Mammary epithelial cell (primary cell): ENCODE measurements at regions not wholly inside any gene's neighbourhood (a gene's known extent, or its start where the extent isn't known, plus 50 kb on each side); places are given as distances from the start of the nearest gene placed in this dataset.

Experiments
- EZH2 ChIP-seq: IDR thresholded peaks from 2 replicates; pipeline ENCODE4 v1.6.1; 2012; ENCODE audit warnings: low read length, inconsistent platforms, borderline replicate concordance
- TF ChIP-seq, protein P1 (sequence below), 2 donors: IDR thresholded peaks in 1 of 2; conservative IDR thresholded peaks in 1 of 2; 2 replicates each; pipeline ENCODE4 v1.5.1; 2011 to 2012; ENCODE audit warnings: inconsistent platforms in 2 of 2, low read length in 2 of 2, mild to moderate bottlenecking in 2 of 2, control low read depth in 1 of 2, low read depth in 1 of 2; ENCODE audit not compliant: insufficient read depth in 1 of 2; ENCODE audit errors: extremely low read depth in 1 of 2

DNA sequence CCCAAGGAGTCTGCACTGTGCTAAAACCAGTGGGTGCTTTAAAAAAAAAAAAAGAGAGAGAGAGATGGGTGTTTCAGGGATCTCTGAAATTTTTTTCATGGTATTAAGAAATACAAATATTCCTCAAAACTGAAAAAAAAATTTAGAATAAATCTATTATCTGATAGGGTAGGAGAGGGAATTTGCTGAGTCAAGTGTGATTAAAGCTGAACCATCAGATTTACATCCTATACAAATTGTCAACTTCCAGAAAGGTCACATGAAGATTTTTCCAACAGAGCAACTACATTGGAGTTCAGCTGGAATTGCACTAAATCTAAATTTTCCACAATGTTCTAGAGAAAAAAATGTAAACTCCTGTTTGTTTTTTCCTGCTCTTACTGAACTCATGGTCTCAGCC lies 79.3 kb upstream of the DSCAM start:
- no peak for TF ChIP-seq EZH2
- TF ChIP-seq, protein P1, sequence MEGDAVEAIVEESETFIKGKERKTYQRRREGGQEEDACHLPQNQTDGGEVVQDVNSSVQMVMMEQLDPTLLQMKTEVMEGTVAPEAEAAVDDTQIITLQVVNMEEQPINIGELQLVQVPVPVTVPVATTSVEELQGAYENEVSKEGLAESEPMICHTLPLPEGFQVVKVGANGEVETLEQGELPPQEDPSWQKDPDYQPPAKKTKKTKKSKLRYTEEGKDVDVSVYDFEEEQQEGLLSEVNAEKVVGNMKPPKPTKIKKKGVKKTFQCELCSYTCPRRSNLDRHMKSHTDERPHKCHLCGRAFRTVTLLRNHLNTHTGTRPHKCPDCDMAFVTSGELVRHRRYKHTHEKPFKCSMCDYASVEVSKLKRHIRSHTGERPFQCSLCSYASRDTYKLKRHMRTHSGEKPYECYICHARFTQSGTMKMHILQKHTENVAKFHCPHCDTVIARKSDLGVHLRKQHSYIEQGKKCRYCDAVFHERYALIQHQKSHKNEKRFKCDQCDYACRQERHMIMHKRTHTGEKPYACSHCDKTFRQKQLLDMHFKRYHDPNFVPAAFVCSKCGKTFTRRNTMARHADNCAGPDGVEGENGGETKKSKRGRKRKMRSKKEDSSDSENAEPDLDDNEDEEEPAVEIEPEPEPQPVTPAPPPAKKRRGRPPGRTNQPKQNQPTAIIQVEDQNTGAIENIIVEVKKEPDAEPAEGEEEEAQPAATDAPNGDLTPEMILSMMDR (conservative IDR thresholded peaks at IDR 0.05 in 1 of 2, IDR thresholded peaks at IDR 0.05 in 1 of 2; ENCODE audit: extremely low read depth in 1 of 2, insufficient read depth in 1 of 2, low read depth in 1 of 2, low read length in 2 of 2): no peak
